DMS53 treated with DMSO at 0.1 percent for 48 hours (cell line): ENCODE measurements at regions not wholly inside any gene's neighbourhood (a gene's known extent, or its start where the extent isn't known, plus 50 kb on each side); places are given as distances from the start of the nearest gene placed in this dataset.
"Not testable (repeated sequence)": the region's sequence is repeated elsewhere in the genome, so short reads cannot be mapped to it uniquely, and the experiment has no call there.

Source experiments
- DNase-seq: peaks from one replicate; lab custom pipeline; 2025; ENCODE audit not compliant: unreplicated experiment; lab: John Stamatoyannopoulos, UW

DNA sequence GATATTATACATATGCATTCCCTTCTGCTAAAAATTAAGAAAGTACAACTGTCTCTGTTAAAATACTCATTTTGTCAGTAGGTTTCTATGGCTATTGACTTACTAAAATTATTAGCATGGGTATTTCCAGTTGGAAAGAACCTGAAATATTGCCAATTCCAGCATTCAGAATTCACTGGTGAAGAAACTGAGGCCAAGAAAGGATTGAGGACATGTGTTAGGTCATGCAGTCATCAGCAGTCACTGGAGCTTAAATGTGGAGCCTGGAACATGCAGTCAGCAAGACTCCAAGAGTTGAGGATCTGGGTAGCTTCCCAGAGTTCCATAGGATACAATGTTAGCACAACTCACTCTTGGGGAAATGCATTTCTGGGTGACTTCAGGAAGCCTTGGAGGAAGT lies 1335.6 kb downstream of the AACS start:
- no peak for DNase-seq

DNA sequence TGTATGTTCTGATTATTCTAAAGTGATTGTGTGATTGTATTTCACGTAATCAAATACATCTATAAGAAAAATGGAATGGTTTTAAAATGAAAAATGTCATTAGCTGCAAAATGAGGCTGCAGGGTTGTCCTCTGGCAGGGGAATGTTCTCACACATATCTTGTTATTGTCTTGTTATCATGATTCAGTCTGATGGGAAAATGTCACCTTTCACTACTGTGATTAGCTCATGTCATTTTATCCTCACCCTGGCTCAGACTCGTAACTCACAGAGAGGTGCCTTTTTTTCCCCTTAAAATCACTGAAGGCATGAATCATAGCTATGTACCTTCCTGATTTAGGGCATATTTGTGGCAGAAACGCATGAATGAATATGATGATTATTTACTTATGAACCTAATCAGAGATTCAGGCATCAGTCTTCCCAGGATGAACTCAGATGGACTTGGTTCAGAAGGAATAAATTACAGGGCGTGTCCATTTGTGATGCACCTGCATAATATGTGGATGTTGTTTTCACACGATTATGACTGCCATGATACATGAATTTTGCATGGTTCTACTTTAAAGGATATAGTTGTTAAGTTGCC lies 1339.2 kb downstream of the AACS start:
- no peak for DNase-seq

DNA sequence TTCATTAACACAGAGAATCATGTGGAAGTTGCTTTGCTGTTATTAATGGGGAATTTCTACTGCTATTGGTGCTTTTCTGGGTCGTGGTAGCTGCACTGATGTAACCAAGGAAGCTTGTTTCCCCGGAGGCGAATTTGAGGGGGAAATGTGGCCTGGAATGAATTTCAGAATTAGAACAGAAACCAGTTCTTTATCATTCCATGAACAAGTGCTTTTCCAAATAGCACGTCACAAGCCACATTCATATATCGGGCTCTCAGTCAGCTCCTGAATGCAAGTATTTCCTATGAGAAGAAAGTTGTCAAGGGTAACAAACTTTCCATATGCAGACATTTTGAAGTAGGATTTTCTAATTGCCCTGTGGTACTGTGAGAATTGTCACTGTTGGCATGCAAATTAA lies 1353.2 kb downstream of the AACS start:
- no peak for DNase-seq

DNA sequence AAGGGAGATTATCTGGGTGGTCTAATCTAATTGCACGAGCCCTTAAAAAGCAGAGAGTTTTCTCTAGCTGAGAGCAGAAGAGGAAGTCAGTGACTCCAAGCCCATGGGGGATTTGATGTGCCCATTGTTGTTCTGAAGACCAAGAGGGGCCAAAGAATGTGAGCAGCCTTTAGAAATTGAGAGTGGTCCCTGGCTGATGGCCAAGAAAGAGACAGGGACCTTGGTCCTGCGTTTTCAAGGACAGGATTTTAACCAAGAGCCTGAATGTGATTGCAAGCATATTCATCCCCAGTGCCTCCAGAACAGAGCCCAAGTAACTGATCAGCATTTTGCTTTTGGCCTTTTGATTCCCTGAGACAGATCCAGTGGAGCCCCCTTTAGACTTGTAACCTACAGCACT lies 1353.9 kb downstream of the AACS start:
- no peak for DNase-seq

DNA sequence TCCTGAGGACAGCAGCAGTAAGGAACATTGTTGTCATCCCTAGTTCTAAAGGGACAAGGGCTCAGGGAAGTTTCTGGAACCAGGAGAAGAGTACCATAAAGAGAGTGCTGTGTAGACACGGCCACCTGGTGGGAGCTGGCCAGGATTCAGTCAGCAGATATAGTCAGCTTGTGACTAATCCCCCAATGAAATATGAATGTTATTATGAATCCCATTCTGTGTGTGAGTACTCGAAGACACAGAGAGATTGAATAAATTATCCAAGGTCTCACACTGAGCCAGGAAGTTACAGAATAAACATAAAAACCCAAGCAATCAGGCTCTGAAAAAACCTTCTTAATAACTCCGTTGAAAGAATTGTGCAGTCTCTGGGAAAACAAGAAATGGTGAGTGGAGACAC lies 1359.5 kb downstream of the AACS start:
- DNase-seq, result no peak

DNA sequence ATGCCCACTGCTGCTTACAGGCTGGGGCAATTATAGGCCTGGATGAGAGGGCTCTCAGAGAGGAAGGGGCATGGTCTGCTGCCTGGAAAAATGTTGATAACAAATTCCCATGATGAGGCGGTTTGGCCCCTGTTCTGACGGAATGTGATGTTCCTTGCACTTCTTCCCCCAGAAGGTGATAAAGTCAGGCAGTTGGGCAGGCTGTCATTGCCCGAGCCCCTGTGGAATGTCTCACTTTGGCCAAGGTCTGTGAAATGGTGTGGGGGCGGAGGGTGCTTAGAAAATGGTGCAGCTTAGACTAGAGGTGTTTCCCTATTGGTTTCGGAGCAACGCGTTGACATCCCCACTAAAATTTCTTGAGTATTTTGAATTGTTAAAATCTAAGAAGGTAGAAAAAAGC lies 1360.0 kb downstream of the AACS start:
- DNase-seq, result no peak

DNA sequence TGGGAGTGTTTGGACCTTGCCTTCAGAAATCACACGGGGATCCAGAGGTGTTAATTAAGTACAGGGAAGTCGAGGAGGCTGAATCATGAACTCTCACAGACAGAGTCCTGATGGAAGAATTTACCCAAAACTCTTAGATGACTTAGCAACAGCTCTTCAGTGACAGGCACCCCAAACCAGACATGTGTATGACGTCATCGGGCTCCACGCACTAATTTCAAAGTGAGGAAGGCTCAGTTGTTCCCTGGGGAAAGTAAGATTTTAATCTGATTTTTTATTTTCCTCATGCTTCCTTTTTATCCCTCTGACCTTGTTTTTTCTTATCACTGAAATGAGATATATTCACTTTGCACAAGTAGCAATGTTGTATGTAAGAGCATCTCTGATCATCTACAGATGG lies 1363.5 kb downstream of the AACS start:
- DNase-seq, result no peak

DNA sequence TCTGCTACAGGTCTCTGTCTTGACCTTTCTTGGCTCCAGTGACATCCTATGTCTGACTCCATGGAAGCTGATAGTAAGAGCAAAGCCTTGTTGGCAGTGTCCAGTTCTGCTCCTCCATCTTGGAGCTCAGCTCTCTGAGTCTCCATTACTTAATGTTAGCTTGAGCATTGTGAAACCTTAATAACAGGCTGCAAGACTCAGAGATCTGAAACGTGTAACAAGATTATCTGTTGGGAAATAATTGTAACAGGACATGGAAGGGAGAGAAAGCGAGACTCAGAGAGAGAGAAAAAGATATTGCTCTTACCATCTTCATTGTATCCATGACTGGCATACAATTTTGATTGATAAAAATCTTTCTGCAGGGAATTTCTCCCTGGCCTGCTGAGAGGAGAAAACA lies 1365.7 kb downstream of the AACS start:
- DNase-seq, result no peak

DNA sequence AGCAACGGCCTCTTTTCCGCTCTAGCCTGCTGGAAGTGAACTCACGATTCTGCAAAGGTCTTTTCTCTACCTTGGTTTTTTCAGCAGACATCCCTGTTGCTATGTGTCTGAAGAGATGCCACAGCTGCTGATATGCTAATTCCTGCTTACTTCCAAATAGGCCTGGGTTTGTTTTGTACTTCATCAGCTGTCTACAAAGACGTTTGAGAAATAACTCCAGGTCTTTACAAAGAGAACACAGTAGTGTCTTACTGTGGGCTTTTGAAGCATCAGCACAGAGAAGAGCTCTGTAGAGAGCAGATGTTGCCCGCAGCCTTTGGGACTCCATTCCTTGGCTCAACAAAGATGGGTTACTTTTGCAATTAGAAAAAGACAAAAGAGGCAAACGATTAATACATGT lies 1366.5 kb downstream of the AACS start:
- DNase-seq, result no peak

DNA sequence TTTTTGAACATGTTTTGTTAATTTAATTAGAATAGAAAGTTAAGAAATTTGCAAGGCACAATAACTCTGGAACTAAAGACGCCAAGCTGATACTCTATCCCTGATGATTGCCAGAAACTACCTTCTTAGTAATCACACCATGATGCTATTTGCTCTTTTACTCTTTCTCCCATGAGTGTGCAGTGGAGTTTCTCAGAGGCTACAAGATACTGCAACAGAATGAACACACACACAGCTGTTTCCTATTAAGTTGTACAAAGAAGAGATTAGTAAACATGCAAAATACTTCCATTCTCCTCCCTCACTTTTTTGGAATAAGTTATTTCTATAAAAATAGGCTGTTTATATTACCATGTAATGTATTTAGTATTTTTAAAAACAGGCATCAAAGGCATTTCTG lies 1367.5 kb downstream of the AACS start:
- no peak for DNase-seq

DNA sequence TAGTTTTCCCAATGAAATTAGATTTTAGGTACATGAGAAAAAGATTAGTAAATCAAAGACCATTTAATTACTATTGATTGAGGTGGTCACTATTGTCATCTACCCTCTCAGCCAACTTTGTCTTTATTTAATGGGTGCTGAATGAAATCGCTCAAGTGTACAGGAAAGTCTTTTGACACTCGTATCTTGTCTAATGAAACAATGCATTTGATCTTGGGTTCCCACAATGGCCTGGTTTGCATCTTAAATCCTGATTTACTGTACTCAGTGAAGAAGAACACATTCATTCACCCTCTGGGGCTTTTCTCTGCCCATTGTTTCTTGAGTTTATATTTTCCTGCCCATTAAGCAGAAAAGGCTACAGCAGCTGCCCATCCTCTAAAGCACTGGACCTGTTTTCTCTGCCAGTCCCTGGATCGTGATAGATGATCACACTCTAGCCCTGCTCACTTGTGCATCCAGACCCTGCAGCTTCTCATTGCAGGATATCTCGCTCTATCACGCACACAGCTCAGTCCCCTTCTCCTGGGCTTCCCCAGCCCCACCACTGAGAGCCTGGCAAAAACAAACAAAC lies 1369.3 kb downstream of the AACS start:
- no peak for DNase-seq

DNA sequence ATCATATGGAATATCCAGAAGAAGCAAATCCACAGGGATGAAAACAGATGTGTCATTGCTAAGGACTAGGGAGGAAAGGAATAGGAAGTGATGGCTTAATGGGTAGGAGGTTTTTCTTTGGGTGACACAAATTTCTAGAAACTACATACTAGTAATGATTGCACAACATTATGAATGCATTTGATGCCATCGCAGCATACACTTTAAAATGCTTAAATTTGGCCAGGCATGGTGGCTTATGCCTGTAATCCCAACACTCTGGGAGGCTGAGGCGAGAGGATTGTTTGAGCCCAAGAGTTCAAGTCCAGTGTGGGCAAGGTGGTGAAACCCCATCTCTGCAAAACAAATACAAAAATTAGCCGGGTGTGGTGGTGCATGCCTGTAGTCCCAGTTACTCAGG lies 1370.8 kb downstream of the AACS start:
- DNase-seq, result no peak

DNA sequence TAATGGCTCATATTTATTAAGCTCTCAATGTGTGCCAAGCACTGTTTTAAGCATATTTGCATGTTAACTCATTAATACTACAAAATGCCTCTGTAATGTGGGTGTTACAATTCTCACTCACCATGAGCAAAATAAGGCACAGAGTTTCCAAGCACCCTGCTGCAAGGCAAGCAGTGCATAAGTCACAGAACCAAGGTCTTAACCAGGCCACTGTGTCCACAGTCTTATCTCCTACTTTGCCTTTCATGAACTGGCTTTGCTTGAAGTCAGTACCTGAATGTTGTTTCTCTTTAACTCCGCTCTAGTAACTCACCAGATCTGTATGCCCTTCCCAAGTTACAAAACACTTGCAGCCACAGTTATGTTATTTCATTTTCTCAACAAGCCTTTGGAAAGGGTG lies 1372.7 kb downstream of the AACS start:
- DNase-seq, result no peak

DNA sequence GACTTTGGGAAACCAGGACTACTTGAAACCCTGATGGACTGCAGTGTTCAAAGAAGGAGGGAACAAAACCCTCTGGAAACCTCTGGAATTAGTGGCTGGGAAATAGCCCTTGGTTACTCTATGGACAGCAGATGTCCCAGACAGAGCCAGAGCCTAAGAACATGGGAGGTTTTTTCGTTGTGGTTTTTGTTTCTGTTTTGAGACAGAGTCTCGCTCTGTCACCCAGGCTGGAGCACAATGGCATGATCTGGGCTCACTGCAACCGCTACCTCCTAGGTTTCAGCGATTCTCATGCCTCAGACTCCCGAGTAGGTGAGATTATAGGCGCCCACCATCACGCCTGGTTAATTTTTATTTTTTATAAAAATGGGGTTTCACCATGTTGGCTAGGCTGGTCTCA lies 1378.7 kb downstream of the AACS start:
- DNase-seq, result no peak

DNA sequence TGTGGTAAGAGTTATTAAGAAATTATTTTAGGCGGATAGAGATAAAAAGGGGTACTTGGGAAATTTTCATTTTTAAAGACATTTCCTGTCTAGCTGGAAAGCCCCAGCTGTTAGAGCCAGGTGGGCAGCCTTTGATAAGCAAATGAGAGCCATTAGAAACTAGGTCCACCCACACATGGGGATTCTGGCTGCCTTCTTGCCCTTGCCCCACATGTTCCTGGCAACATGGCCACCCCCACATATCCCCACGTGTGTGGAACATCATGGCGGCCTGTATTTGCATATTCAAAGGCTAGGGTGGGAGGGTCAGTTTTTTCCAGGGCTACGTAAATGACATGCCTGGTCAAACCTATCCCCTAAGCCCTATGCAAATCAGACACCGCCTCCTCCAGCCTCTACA lies 1382.1 kb downstream of the AACS start:
- DNase-seq, result no peak

DNA sequence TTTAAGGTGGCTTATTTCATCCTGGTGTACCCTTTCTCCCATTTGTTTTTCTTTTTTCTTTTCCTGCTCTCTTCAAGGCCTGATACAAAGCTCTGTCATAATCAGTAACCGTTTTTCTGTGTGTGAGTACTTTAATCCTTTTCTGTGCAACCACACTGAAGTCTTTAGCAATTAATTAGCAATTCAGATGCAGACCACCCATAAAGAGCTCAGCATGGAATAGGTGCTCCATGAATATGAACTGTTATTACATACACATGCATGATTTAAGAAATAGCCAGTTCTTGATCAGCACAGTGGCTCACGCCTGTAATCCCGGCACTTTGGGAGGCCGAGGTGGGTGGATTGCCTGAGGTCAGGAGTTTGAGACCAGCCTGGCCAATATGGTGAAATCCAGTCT lies 1386.6 kb downstream of the AACS start:
- no peak for DNase-seq

DNA sequence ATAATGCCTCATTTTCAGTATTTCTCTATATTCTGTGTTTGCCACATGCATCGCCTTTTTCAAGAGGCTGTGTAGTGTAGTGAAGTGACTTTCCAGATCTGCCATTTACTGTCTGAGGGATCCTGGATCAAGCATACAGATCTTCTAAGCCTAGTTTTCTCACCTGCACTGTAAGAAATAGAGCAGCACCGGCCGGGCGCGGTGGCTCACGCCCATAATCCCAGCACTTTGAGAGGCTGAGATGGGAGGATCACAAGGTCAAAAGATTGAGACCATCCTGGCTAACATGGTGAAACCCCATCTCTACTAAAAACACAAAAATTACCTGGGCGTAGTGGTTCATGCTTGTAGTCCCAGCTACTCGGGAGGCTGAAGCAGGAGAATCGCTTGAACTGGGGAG lies 1387.5 kb downstream of the AACS start:
- DNase-seq, result not testable (repeated sequence)

DNA sequence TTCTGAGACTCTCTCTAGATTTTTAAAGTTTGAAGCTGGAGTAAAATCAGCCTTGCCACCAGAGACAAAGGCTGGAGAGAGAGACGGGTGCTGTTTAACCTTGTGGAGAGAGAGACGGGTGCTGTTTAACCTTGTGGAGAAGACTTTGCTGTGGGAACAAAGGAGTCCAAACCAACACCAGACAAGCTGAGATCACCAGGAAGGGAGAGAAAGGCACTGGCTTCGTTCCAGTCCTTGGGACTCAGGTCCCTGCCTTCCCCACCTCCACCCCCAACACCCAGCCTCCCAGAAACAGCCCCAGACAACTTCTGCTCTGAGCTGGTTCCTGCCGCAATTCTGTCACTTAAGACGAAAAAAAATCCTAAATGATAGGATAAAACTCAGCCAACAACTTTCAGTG lies 1389.3 kb downstream of the AACS start:
- no peak for DNase-seq

DNA sequence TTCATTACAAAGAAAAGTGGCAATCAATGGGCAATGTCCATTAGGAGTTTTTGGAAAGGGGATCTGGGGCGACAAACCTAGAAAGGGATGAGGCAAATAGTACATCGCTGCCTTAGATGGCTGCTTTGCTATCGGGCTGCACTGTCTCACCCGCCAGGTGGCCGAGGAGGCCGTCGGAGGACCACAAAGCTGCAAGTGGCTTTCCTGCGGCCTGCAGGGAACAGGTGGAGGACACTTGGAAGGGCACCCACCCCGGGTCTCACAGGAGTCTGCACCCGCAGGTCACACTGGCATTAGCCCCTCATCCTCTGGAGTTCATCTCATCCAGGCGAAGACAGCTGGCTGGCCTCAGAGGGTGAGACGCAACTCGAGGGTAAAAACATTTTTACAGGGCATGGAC lies 1392.5 kb downstream of the AACS start:
- no peak for DNase-seq

DNA sequence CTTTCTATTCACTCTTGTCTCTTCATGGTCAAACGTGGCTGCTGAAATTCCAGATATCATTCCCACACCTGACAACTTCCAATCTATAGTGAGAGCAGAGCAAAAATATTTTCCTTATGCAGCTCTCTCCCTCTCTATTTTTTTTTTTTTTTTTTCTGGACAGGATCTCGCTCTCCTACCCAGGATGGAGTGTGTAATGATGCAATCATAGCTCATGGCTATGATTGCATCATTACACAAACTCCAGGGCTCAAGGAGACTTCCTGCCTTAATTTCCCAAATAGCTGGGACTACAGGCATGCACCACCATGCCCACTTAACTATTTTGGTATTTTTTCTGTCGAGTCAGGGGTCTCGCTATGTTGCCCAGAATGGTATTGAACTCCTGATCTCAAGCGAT lies 1398.9 kb downstream of the AACS start:
- DNase-seq, result no peak

DNA sequence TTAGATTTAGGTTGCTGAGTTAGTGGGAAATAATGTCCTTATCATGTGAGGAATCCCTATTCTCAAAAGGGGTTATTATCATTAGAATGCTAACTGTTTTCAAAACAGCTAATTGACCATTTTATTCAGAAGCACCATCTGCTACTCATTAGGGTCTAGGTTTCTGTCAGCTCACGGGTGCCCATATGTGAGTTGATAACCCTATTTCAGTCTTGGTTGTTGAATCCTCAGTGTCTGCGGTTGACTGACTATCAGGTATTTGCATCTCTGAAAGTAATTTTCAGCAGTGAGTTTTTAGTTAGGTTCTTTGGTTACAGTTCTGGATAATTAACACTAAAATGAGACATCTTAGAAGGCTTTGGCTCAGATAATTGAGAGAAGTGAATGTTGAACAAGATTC lies 1404.0 kb downstream of the AACS start:
- DNase-seq, result no peak

DNA sequence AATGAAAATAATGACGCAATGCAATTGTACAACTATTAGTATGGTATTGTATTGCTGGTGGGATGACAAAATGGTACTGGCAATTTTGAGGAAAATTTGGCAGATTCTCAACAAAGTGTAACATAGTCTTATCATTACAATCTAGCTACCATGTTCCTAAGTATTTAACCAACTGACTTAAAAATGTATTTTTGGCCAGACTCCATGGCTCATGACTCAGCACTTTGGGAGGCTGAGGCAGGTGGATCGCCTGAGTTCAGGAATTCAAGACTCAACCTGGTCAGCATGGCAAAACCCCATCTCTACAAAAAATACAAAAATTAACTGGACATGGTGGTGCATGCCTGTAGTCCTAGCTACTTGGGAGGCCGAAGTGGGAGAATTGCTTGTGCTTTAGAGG lies 1409.5 kb downstream of the AACS start:
- no peak for DNase-seq

DNA sequence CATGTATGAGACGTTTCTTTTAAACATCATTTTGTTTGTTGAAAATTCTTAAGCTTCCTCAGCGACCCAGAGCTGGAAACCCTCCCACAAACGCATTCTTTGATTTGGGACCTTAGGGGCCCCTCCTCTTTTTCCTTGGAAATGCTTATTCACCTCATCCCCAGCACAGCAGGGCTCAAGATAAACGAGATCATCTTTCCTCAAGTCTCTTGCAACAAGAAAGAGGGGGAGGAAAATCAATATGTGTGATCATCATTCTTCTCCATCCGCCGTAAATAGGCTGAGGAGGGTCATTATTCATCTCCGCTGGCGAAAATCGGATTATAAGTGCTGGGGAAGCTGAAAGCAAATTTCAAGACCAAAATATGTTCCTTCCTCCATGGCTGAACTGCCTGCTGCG lies 1415.2 kb downstream of the AACS start:
- no peak for DNase-seq

DNA sequence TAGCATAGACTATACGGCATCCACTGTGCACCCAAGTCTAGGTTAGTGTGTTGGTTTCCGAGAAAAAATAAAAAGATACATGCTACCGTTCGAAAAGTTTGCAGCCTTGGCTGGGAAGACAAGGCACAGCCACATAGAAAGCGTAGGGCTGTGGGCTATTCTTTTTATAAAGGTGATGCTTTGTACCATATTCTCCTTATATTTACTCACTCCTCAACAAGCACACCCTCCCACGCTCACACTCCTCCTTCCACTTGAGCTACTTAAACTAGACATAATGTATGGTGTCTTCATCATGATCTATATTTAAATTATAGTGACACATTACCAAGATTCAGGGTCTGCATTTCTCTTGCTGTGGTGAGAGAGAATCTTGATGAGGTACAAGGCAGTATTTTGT lies 1416.5 kb downstream of the AACS start:
- no peak for DNase-seq
